GM12892 (cell line): ENCODE measurements at regions not wholly inside any gene's neighbourhood (a gene's known extent, or its start where the extent isn't known, plus 50 kb on each side); places are given as distances from the start of the nearest gene placed in this dataset.

Experiments used
- POLR2A ChIP-seq: IDR thresholded peaks from 2 replicates; pipeline ENCODE4 v1.6.1; 2011; ENCODE audit warnings: low read depth, low read length, control low read depth
- POLR2AphosphoS5 ChIP-seq: IDR thresholded peaks from 2 replicates; pipeline ENCODE4 v1.6.1; 2011; ENCODE audit warnings: low read depth, low read length, control low read depth
- TAF1 ChIP-seq: IDR thresholded peaks from 2 replicates; pipeline ENCODE4 v1.6.1; 2011; ENCODE audit warnings: low read depth, mild to moderate bottlenecking, control low read depth, low read length, borderline replicate concordance

- TF ChIP-seq POLR2AphosphoS5 (no peak), POLR2A (no peak), TAF1 (no peak)
Measured at GRCh38 chr4:126995235-126995634, 637.5 kb upstream of the INTU start.
